Medulla oblongata (tissue), 1 donor: ENCODE measurements at regions not wholly inside any gene's neighbourhood (a gene's known extent, or its start where the extent isn't known, plus 50 kb on each side); places are given as distances from the start of the nearest gene placed in this dataset.
A peak's percentile ranks its signal among the peaks of the same experiment; 100 is the strongest.

Source experiments
- DNase-seq: peaks from one replicate; pipeline ENCODE4 v3.0.0-alpha.2; 2015; ENCODE audit errors: extremely low spot score

- DNase-seq = no peak
Measured at GRCh38 chr2:102951249-102951648, 189.4 kb downstream of the TMEM182 start.

- no peak for DNase-seq
Measured at GRCh38 chr2:102967451-102967850, 205.6 kb downstream of the TMEM182 start.

GRCh38 chr2:102968375-102968774 is 206.5 kb downstream of the TMEM182 start:
- no peak for DNase-seq

GRCh38 chr2:102971701-102972100 is 209.9 kb downstream of the TMEM182 start:
- no peak for DNase-seq

- DNase-seq = peak; percentile 72
Measured at GRCh38 chr2:102975996-102976975, 214.5 kb downstream of the TMEM182 start.

GRCh38 chr2:102977426-102978090 is 215.7 kb downstream of the TMEM182 start:
- DNase-seq = no peak

- no peak for DNase-seq
Measured at GRCh38 chr2:102978091-102978490, 216.3 kb downstream of the TMEM182 start.

- peak; percentile 10 for DNase-seq
Measured at GRCh38 chr2:102979429-102979828, 217.6 kb downstream of the TMEM182 start.

GRCh38 chr2:102983786-102984185 is 222.0 kb downstream of the TMEM182 start:
- DNase-seq = no peak

- DNase-seq = no peak
Measured at GRCh38 chr2:102986826-102987490, 225.1 kb downstream of the TMEM182 start.

GRCh38 chr2:102992607-102993006 is 230.8 kb downstream of the TMEM182 start:
- no peak for DNase-seq

- DNase-seq = no peak
Measured at GRCh38 chr2:102999958-103000357, 238.1 kb downstream of the TMEM182 start.

- no peak for DNase-seq
Measured at GRCh38 chr2:103002954-103003353, 241.1 kb downstream of the TMEM182 start.

- no peak for DNase-seq
Measured at GRCh38 chr2:103003750-103004260, 242.0 kb downstream of the TMEM182 start.

- DNase-seq = no peak
Measured at GRCh38 chr2:103004426-103004942, 242.7 kb downstream of the TMEM182 start.

- DNase-seq = no peak
Measured at GRCh38 chr2:103005393-103005792, 243.6 kb downstream of the TMEM182 start.

GRCh38 chr2:103007086-103007485 is 245.3 kb downstream of the TMEM182 start:
- DNase-seq = no peak

GRCh38 chr2:103008586-103008985 is 246.8 kb downstream of the TMEM182 start:
- peak; percentile 7 for DNase-seq

GRCh38 chr2:103009871-103010270 is 248.0 kb downstream of the TMEM182 start:
- no peak for DNase-seq

GRCh38 chr2:103010306-103010705 is 248.5 kb downstream of the TMEM182 start:
- DNase-seq = no peak

- no peak for DNase-seq
Measured at GRCh38 chr2:103010751-103011150, 248.9 kb downstream of the TMEM182 start.

- no peak for DNase-seq
Measured at GRCh38 chr2:103012590-103012989, 250.8 kb downstream of the TMEM182 start.
